Parathyroid adenoma (tissue), 2 donors: ENCODE measurements at regions not wholly inside any gene's neighbourhood (a gene's known extent, or its start where the extent isn't known, plus 50 kb on each side); places are given as distances from the start of the nearest gene placed in this dataset.

Source experiments
- H2AFZ ChIP-seq: fragments of 300-600 bp; sonication (generic); one replicate; pipeline ENCODE4 v1.7.0; 2017; ENCODE audit warnings: antibody characterized with exemption, mild to moderate bottlenecking
- H3K27ac ChIP-seq: fragments of 300-600 bp; sonication (generic); one replicate; pipeline ENCODE4 v1.7.0; 2017
- H3K27me3 ChIP-seq: fragments of 300-600 bp; sonication (generic); one replicate; pipeline ENCODE4 v1.7.0; 2017; ENCODE audit warnings: low read length; ENCODE audit not compliant: control insufficient read depth, insufficient read depth
- H3K36me3 ChIP-seq: fragments of 300-600 bp; sonication (generic); one replicate; pipeline ENCODE4 v1.7.0; 2017; ENCODE audit warnings: low read length; ENCODE audit not compliant: control insufficient read depth, insufficient read depth
- H3K4me1 ChIP-seq: fragments of 300-600 bp; sonication (generic); one replicate; pipeline ENCODE4 v1.7.0; 2017; ENCODE audit warnings: control low read depth
- H3K4me2 ChIP-seq: fragments of 300-600 bp; sonication (generic); one replicate; pipeline ENCODE4 v1.7.0; 2017; ENCODE audit warnings: low read length
- H3K4me3 ChIP-seq: fragments of 300-600 bp; sonication (generic); one replicate; pipeline ENCODE4 v1.7.0; 2017; ENCODE audit warnings: low read depth, low read length
- H3K79me2 ChIP-seq: fragments of 300-600 bp; sonication (generic); one replicate; pipeline ENCODE4 v1.7.0; 2017; ENCODE audit warnings: control low read depth
- H3K9ac ChIP-seq: fragments of 300-600 bp; sonication (generic); one replicate; pipeline ENCODE4 v1.7.0; 2017; ENCODE audit warnings: mild to moderate bottlenecking
- H3K9me3 ChIP-seq: fragments of 300-600 bp; sonication (generic); one replicate; pipeline ENCODE4 v1.7.0; 2017; ENCODE audit warnings: low read length; ENCODE audit not compliant: control insufficient read depth
- TF ChIP-seq, protein P1 (sequence below): fragments of 300-600 bp; sonication (generic); IDR thresholded peaks from one replicate; pipeline ENCODE4 v1.7.0; 2017; ENCODE audit warnings: antibody characterized with exemption, mild to moderate bottlenecking
- donor health status: primary hyperparathyroidism.

DNA sequence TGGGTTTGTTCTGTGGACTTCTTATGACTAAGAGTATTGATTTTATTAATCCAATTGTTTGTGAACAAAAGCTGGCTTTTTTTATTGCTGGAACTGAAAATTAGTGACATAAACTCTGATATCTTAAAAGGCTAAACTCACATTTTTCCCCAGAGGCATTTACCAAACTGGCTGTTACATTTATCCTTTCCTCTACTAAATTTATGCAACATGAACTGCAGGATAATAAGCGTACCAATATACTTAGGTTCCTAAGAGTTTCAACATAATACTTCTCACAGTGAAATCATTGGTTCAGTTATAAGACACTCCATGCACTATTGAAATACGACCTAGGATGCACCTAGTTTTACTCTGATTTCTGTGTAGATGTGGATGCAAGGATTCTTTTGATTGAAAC is 560.8 kb upstream of the WWC1 start:
- no peak overlapping the region for H3K4me3 ChIP-seq

DNA sequence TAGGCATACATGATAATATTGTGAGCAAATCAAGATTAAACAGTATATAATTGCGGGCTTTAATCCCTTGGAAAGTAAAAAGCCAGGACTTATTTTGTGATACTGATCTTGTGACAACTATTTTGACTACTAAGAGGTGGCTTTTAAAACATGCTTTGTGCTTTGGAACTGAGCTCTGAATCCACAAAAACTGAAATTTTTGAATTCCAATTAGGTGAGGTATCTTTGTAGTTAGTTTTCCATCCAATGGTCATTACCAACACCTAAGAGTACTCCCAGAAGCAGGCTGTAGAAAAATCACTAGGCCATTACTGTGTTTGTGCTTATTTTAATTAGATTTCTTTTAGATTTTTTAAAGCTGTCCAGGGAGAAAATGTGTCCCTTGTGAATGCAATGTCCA is 559.5 kb upstream of the WWC1 start:
- H3K4me2 ChIP-seq: no peak overlapping the region
- no peaks in the 10 kb centered on the region for H3K79me2 ChIP-seq
- TF ChIP-seq, protein P1, sequence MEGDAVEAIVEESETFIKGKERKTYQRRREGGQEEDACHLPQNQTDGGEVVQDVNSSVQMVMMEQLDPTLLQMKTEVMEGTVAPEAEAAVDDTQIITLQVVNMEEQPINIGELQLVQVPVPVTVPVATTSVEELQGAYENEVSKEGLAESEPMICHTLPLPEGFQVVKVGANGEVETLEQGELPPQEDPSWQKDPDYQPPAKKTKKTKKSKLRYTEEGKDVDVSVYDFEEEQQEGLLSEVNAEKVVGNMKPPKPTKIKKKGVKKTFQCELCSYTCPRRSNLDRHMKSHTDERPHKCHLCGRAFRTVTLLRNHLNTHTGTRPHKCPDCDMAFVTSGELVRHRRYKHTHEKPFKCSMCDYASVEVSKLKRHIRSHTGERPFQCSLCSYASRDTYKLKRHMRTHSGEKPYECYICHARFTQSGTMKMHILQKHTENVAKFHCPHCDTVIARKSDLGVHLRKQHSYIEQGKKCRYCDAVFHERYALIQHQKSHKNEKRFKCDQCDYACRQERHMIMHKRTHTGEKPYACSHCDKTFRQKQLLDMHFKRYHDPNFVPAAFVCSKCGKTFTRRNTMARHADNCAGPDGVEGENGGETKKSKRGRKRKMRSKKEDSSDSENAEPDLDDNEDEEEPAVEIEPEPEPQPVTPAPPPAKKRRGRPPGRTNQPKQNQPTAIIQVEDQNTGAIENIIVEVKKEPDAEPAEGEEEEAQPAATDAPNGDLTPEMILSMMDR: no peak
- H3K4me1 ChIP-seq: no peaks in the 10 kb centered on the region
- H3K27ac ChIP-seq: no peak overlapping the region
- H3K36me3 ChIP-seq: no peaks in the 10 kb centered on the region
- H3K9me3 ChIP-seq: no peaks in the 10 kb centered on the region
- no peak overlapping the region for H3K4me3 ChIP-seq
- H3K9ac ChIP-seq: no peak overlapping the region
- no peaks in the 10 kb centered on the region for H3K27me3 ChIP-seq
- no peak overlapping the region for H2AFZ ChIP-seq

More for the DNA sequence above, 560.8 kb upstream of the WWC1 start:
- Histone ChIP-seq H3K27ac (no peak overlapping the region), H3K79me2 (no peaks in the 10 kb centered on the region), H3K4me1 (no peaks in the 10 kb centered on the region), H3K9ac (no peak overlapping the region), H2AFZ (no peak overlapping the region), H3K9me3 (no peaks in the 10 kb centered on the region), H3K36me3 (no peaks in the 10 kb centered on the region), H3K4me2 (no peak overlapping the region), H3K27me3 (no peaks in the 10 kb centered on the region)
- TF ChIP-seq, protein P1: no peak

DNA sequence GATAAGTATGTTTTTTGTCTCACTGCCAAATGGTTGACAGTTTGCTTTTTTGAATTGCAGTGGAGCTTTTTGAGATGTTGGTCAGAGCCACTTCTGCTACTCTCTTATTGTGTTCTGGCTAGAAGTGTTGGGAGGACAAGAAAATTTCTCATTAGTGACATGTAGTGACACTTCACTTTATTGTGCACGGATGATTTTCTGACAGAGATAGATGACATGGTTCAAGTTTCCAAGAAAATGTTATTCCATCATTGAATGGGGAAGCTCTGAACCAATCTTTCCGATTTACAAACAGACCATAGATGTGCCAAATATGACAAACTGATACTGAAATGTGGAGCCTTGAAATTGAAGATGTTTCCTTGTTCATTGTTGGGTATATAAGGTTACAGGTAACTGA is 558.9 kb upstream of the WWC1 start:
- H2AFZ ChIP-seq: no peak overlapping the region
- H3K27ac ChIP-seq: no peak overlapping the region
- H3K79me2 ChIP-seq: no peaks in the 10 kb centered on the region
- no peaks in the 10 kb centered on the region for H3K4me1 ChIP-seq
- no peaks in the 10 kb centered on the region for H3K36me3 ChIP-seq
- TF ChIP-seq, protein P1: no peak
- H3K9me3 ChIP-seq: no peaks in the 10 kb centered on the region
- no peak overlapping the region for H3K4me2 ChIP-seq
- no peak overlapping the region for H3K9ac ChIP-seq
- H3K27me3 ChIP-seq: no peaks in the 10 kb centered on the region
- no peak overlapping the region for H3K4me3 ChIP-seq

DNA sequence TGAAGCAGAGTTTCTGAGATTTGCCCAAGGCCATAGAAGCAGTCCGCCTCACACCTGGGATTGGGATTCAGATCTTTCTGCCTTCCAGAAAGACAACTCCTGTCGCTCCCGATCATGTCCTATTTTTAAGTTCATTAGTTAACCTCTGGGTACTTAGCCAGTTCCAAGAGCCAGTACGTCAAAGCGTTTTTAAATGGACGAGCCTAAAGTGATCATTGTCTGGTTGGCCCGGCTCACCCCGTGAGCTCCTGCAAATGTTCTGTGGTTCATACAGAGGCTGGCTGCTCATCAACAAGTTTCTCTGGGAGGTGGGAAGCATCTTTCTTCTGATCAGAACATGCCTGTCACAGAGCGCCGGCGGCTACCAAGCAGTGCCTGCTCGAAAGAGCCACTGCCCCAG is 554.5 kb upstream of the WWC1 start:
- no peaks in the 10 kb centered on the region for H3K27me3 ChIP-seq
- H3K9me3 ChIP-seq: no peaks in the 10 kb centered on the region
- no peak overlapping the region for H2AFZ ChIP-seq
- H3K4me2 ChIP-seq: no peak overlapping the region
- no peaks in the 10 kb centered on the region for H3K79me2 ChIP-seq
- H3K4me1 ChIP-seq: no peaks in the 10 kb centered on the region
- H3K4me3 ChIP-seq: no peak overlapping the region
- no peak overlapping the region for H3K9ac ChIP-seq
- H3K27ac ChIP-seq: no peak overlapping the region
- TF ChIP-seq, protein P1: no peak
- H3K36me3 ChIP-seq: no peaks in the 10 kb centered on the region

DNA sequence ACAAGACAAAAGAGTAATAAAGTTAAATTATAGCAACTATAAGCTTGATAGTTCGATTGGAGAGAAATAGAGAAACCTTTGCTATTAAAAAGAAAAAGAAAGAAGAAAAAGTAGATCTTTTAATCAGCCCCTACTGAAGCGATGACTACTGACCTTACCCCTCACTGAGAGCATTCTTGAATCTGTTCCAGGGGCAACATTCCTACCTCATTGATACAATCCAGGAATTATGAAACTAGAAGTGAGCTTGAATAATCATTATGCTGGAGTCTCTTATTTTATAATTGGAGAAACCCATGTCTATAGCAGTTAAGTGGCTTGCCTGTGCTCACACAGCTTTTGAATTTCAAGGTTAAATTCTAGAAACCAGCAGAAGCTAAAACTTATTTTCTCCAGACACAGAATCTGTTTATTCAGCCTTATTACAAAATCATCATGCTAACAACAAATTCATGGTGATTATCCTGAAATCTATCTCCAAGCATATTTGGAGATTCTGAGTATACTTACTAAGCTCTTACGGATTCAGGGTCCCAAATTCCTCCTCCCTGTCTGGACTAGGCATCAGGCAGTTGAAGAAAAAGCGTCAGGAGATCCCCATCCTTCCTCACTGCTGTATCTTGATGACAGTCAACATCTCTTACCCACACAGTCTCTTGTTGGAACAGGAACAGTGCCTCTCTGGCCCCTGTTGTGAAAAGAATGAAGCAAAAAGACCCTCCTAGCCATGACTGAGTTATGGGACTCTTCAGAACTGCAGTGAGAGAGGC is 547.6 kb upstream of the WWC1 start:
- H3K27me3 ChIP-seq: no peaks in the 10 kb centered on the region
- H3K79me2 ChIP-seq: no peaks in the 10 kb centered on the region
- H3K9me3 ChIP-seq: no peaks in the 10 kb centered on the region
- no peak overlapping the region for H3K4me2 ChIP-seq
- no peaks in the 10 kb centered on the region for H3K4me1 ChIP-seq
- TF ChIP-seq, protein P1: no peak
- no peak overlapping the region for H3K27ac ChIP-seq
- no peak overlapping the region for H3K9ac ChIP-seq
- H3K4me3 ChIP-seq: no peak overlapping the region
- H3K36me3 ChIP-seq: no peaks in the 10 kb centered on the region
- H2AFZ ChIP-seq: no peak overlapping the region
